AG04450 (cell line): ENCODE measurements at regions not wholly inside any gene's neighbourhood (a gene's known extent, or its start where the extent isn't known, plus 50 kb on each side); places are given as distances from the start of the nearest gene placed in this dataset.

ENCODE experiments used
- CTCF ChIA-PET: fragments of 300-600, 350-600 bp; formaldehyde crosslinking; extraction: SDS; loops from one replicate; lab custom pipeline; 2022; ENCODE audit warnings: antibody characterized with exemption, inconsistent platforms; lab: Charles Lee
- POLR2A ChIA-PET: fragments of 350-600 bp; formaldehyde crosslinking; extraction: SDS; loops from one replicate; lab custom pipeline; 2021; ENCODE audit warnings: antibody characterized with exemption, inconsistent platforms; lab: Yijun Ruan, JAX
- DNase-seq: peaks from one replicate; pipeline ENCODE4 v3.0.0-alpha.2; 2011; ENCODE audit warnings: low read depth, low spot score
- H3K27ac ChIP-seq: one replicate; pipeline ENCODE4 v1.5.1; 2012; ENCODE audit warnings: low read depth, low read length, control low read depth
- H3K27me3 ChIP-seq: one replicate; pipeline ENCODE4 v1.6.0; 2012; ENCODE audit warnings: low read length; ENCODE audit not compliant: control insufficient read depth, insufficient read depth
- H3K4me3 ChIP-seq: 2 replicates; pipeline ENCODE4 v1.5.1; 2011; ENCODE audit warnings: mild to moderate bottlenecking, low read depth, low read length, control low read depth
- H3K9me3 ChIP-seq: 2 replicates; pipeline ENCODE4 v1.5.1; 2012; ENCODE audit warnings: low read length; ENCODE audit not compliant: control insufficient read depth, insufficient read depth
- CTCF ChIP-seq: IDR thresholded peaks from 2 replicates; pipeline ENCODE4 v1.5.1; 2011; ENCODE audit warnings: low read depth, low read length, control low read depth, inconsistent platforms

- no peak for DNase-seq
- Histone ChIP-seq H3K4me3 (no peak overlapping the region), H3K27ac (no peak overlapping the region), H3K9me3 (peaks cover 21% of the 10 kb centered on the region), H3K27me3 (no peaks in the 10 kb centered on the region)
- POLR2A ChIA-PET, result no interaction called here
- CTCF ChIA-PET, result no interaction called here
- TF ChIP-seq CTCF, result no peak
Measured at GRCh38 chr22:34000879-34001526, 80.7 kb upstream of the LARGE1 start.

- Histone ChIP-seq H3K4me3 (no peak overlapping the region), H3K27ac (no peak overlapping the region), H3K27me3 (no peaks in the 10 kb centered on the region), H3K9me3 (peaks cover 22% of the 10 kb centered on the region)
- POLR2A ChIA-PET, result no interaction called here
- CTCF ChIA-PET, result no interaction called here
- no peak for TF ChIP-seq CTCF
- DNase-seq, result no peak
Measured at GRCh38 chr22:34001701-34002466, 81.6 kb upstream of the LARGE1 start.

DNA sequence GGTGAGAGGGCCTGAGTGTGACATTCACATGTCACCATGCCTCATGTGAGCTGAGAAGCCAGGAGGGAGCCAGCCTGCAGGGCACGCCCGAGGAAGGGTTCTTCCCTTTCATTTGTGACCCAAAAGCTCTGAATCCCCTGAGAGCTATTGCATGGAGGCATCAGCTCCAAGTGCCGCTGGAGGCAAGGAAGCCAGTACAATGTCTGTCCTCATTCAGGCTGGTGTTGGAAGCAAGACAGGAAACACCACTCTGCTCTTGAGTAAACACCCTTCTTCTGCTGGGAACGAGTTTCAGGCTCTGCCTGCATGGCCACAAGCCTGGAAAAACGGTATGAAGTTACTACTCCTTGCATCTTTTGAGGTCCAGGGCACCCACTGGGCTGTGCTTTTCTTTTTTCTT, 83.8 kb upstream of the LARGE1 start:
- no peak for TF ChIP-seq CTCF
- Histone ChIP-seq H3K27ac (no peak overlapping the region), H3K27me3 (no peaks in the 10 kb centered on the region), H3K9me3 (peaks cover 22% of the 10 kb centered on the region), H3K4me3 (no peak overlapping the region)
- ChIA-PET POLR2A (no interaction called here), CTCF (no interaction called here)
- no peak for DNase-seq

DNA sequence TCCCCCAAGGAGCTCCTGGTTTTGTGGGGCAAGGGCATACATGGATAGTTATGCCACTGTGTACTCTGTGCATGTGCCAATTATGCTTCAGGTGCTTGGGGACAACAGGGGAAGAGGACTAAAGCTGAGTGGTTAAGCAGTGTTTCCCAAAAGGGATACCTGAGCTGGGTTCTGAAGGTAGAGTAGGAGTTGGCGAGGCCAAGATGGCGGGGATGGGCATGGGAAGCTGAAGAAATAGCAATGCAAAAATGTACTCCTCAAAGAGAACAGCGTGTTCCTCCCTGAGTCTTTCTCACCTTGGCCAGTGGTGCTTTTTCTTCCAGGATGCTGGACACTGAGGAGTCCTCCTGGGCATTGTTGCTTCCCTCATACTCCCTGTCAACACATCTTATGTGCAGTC, 90.0 kb upstream of the LARGE1 start:
- Histone ChIP-seq H3K9me3 (peaks cover 17% of the 10 kb centered on the region), H3K27me3 (no peaks in the 10 kb centered on the region), H3K4me3 (no peak overlapping the region), H3K27ac (no peak overlapping the region)
- DNase-seq, result no peak
- CTCF ChIA-PET, result interaction anchor here (0.6 kb wide), 1 partner anchor 622 kb away, joined by 4 read pairs; no protein-coding TSS in a partner anchor
- POLR2A ChIA-PET, result no interaction called here
- no peak for TF ChIP-seq CTCF

DNA sequence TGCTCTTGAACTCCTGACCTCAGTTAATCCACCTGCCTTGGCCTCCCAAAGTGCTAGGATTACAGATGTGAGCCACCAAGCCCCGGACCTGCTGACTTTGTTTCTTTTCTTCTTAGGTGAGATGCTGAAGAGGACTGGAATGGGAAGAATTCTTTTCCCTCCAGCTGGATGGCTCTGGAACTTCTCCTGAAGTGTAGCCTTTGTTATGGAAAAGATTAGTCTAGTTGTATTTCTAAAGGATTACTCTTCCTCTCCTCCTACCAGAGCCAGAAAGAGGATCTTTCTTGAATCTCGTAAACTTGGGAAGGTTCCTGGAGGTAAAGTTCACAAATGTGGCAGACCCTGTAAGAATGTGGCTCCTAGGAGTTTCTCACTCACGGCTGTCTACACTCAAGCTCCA, 95.4 kb upstream of the LARGE1 start:
- no peak overlapping the region for H3K4me3 ChIP-seq
- ChIA-PET POLR2A (no interaction called here), CTCF (no interaction called here)
- no peak for DNase-seq
- no peaks in the 10 kb centered on the region for H3K27me3 ChIP-seq
- no peak for TF ChIP-seq CTCF
- peaks cover 7% of the 10 kb centered on the region for H3K9me3 ChIP-seq
- no peak overlapping the region for H3K27ac ChIP-seq
